ENCODE measurements at regions not wholly inside any gene's neighbourhood (a gene's known extent, or its start where the extent isn't known, plus 50 kb on each side); places are given as distances from the start of the nearest gene placed in this dataset.

DNA sequence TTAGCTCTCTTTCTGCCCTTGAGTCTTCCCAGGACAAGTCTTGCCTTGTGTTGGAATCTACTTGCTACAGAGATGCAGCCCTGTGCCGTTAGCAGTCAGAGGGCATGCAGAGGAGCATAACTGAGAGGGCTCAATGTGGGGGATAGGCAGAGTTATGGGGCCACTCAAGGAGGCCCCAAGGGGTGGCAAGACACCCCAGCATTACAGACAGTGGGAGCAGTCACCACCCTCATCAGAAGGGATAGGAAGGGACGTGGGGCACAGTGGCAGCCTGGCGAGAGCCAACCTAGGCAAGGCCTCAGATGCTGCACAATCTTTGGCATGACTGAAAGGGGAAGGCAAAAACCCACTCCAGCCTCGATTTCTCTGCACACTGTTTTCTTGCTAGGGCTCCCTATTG lies 169.1 kb downstream of the TMEM18 start:
- DNase-seq, result no peak

DNA sequence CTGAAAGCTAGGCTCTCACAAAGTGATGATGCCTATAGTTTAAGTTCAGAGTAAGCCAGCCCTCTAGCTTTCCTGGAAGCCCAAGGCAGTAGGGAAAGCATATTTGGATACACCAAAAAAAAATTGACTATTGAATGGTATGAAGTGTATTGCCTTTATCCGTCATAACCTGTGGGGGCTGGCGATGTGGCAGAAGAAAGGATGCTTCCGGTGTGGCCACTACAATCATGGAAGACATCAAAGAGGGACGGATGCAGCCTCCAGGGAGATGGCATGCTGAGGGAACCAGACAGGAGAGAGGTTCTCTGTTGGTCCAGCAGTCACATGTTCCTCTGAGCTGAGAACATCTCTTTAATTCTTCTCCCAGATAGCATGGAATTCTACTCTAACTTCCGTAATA lies 170.3 kb downstream of the TMEM18 start:
- DNase-seq, result no peak

DNA sequence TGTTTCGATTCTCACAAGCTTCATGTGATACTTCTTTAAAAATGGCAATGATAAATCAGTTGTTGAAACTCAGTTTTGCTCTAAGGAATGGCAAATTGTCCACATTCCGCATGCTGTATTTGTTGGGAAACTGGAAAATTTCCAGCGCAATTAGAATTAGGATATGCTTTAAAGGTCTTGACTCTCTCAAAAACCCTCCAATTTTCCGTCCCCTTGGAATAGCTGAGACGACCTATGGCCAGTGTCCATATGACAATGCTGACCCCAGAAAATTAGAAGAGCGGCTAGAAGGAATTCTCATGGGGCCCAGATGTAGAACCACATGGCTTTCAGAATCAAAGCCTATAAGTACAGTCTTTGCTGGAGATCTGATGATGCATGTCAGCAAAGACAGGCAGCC lies 170.8 kb downstream of the TMEM18 start:
- no peak for DNase-seq

DNA sequence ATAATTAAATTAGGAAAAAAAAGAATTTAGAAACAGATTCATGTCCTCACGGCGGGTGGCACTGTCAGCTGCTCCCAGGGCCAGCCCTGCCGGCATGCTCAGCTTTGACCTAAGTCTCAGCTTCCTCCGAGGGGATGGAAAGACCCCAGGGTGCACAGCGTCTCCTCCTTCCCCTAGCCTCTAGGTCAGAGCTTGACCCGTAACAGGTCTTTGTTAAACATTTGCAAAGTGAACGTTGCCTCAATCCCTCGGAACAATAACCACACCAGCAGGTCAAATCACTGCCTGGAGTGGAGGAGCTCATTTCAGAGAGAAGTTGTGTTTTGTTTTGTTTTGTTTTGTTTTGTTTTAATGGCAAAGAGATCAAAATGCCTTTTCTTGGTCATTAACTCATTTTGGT lies 171.3 kb downstream of the TMEM18 start:
- no peak for DNase-seq

DNA sequence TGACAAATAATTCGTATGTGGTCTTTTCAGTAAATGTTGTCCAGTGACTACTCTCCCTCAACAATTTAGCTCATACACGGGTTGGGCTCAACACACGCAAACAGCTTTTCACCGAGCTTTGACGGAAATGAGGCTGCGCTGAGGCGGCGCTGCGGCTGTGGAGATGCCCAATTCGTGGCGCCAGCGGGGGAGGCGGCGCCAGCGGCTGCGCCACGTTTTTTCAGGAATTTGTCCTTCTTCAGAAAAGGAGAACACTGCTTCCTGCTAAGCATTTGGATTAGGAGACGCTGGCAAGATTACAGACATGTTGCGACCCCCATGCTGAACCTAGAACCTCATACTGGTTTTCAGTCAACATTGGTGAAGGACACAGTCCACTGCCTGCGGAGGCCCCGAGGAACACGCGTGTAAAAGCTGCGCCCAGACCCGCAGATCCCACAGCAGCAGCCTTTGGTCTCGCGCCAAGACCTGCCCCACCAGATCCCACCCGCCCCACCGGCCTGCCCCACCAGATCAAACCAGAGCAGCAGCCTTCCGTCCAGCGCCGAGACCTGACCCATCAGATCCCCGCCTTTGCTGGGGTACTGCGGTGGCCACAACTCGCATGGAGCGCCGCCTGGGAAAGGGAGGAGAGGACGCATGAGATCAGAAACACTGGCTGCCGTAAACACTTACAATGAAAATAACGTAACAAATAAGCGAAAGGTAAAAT lies 173.8 kb downstream of the TMEM18 start:
- DNase-seq, result no peak

DNA sequence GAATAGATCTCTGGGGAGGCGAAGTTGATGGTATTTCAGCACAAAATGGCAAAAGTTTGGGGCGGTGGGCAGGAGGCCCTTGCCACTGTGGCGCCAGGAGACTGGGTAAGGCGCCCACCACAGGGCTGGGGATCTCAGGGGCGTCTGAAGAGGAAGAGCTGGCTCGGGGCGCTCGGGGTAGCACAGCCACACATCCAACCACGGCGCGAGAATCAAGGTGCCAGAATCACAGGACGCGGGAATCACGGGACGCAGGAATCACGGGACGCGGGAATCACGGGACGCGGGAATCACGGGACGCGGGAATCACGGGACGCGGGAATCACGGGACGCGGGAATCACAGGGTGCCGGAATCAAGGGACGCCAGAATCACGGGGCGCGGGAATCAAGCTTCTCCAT lies 174.4 kb downstream of the TMEM18 start:
- DNase-seq, result no peak

DNA sequence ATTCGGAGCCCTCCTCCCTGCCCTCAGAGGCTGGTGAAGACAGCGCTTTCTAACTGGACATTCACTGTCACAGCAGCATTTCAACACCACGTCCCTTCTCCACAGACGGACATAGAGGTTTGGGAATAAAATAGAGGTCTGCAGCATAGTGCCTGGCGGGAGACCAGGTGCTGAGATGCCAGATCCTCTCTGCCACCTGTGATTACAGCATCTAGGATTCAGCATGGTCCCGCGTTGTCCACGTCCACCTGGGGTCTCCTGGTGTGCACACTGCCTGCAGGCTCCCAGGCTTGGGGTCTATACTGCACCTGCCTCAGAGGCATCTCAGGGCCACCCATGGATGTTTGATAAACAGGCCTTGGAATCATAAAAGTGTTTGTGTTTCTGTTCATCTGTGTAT lies 175.5 kb downstream of the TMEM18 start:
- DNase-seq, result no peak

DNA sequence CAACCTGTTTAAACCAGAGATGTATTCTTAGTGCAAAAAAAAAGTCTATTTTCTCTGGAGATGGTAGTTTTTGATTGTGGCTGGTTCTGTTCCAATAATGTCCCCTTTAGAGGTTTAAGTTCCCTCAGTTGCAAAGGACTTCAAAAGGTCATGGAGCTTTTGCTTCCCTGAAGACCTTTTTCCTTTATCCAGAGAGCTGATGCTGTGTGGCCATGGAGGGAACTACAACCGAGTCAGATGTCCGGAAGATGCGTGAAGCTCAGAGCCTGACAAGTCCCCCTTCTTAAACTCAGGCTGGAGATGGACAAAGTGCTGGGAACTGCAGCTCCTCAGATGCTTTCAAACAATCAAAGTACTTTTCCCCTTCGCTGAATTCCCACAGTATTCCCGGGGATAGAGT lies 176.1 kb downstream of the TMEM18 start:
- no peak for DNase-seq

DNA sequence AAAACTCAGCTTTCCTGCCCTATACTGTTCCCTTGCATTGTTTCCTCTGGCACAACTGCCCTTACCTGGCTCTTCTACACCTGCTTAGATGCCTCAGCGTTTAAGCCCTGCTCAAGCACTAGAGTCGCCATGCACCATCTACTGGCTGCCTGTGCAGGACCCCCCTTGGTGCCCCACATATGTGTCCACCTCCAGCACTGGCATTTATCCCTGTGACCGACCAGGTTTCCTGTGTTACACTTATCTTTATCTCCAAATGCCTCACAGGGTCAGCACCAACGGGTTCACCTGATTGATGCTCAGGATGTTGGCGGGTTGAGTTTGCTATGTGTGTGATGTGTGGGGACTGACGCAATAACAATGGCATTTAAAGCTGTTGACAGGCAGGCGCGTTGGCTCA lies 177.5 kb downstream of the TMEM18 start:
- no peak for DNase-seq

DNA sequence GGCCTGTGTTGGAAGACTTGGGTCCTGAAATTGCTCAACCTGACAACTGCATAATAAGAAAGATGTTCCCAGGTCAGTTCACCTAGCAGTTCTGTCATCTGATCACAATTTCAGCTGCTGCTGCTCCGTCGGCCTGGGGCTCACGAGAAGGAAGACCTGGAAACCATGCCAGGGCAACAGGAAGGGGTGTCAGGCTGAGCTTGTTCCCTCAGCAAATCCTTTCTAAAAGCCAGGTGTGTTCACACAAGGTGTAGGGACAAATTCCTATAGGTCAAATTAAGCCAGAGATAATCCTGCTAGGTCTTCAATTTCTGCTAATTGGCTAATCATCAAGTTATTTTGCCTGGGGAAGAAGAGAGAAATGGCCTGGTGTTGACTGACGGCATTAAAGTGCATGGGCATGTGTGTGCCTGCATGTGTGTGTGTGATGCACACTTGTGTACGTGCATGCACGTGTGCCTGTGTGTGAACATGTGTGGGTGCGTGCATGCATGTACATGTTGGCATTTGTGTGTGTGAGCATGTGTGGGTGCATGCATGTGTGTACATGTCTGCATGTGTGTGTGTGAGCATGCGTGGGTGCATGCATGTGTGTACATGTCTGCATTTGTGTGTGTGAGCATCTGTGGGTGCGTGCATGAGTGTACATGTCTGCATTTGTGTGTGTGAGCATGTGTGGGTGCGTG lies 178.6 kb downstream of the TMEM18 start:
- no peak for DNase-seq

DNA sequence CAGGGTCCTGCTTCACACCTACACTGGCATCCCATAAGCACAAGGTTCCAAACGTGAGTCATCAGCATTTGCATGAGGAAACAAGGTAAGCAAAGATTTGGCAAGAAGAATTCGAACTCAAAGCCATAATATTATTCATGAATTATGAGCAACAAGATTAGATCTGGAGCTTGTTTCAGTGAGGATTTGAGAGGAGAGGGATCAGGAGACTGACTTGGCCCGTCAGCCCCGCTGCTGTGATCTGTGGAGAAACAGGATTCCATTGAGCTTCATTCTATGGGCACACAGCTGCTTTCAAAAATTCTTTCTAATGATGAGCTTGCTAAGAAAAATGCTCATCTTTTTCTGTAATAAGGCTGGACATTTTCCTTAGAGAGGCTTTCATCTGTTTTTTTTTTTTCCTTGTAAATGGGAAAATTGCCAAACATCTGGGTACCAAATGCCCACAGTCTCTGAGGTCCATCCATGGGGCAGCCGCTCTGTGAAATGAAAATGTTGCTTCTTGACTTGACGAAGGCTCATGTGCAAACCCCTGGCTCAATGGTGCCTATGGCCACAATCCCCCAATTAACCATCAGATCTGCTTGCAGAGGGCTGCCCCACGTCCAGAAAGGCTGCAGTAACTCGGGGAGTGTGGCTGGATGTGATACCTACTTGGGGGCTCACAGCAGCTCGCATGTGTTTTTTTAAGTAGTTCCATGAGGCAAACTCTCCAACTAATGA lies 179.3 kb downstream of the TMEM18 start:
- no peak for DNase-seq

DNA sequence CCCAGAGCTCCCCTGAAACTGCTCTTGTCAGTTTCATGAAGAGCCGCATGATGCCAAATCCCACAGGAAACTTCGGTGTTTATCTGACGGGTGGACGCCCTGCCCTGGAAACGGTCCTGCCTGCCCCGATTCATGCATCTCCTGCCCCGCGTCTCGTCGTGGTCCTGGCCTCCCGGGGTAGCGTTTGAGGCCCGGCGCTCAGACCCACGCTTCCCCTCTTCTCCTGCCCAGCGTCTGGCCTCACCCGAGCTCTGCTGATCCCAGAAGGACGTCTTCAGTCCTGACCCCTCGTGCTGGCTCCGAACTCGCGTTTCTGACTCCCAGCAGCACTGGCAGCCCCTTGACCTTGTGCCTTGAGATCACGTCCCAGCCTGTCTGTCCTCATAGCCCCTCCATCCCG lies 180.5 kb downstream of the TMEM18 start:
- no peak for DNase-seq

DNA sequence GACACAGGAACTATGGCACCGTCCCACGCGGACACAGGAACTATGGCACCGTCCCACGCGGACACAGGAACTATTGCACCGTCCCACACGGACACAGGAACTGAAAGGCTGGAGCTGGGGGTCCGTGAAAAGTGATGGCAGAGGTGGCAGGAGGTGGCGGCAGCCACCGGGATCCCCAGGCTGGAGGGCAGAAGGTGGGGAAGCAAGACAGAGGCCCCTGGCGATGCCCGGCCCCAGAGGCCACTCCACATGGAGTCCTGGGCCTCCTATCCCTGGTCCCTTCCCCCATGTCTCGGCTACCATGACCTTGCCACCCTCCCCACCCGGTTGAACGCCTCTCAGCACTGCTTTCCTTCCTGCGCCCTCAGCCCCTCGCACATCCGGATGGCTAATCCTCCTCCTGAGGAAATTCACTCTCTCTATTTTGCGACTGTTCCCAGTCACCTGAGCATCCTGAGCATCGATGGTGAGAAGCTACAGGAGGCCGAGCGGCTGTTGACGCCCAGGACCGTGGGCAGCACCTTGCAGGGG lies 181.4 kb downstream of the TMEM18 start:
- DNase-seq, result no peak

DNA sequence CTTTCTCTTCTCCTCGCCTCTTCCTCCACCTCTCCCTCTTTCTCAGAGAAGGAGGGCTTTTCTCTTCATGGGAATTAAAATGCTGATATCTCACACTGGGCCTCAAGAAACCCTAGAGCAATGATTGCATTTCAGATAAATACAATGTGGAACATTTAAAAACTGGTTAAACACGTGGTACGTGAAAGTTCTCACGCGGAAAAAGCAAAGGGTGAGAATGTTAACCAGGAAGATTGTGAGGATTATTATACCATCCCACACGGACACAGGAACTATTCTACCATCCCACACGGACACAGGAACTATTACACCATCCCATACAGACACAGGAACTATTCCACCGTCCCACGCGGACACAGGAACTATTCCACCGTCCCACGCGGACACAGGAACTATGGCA lies 182.4 kb downstream of the TMEM18 start:
- DNase-seq, result no peak

DNA sequence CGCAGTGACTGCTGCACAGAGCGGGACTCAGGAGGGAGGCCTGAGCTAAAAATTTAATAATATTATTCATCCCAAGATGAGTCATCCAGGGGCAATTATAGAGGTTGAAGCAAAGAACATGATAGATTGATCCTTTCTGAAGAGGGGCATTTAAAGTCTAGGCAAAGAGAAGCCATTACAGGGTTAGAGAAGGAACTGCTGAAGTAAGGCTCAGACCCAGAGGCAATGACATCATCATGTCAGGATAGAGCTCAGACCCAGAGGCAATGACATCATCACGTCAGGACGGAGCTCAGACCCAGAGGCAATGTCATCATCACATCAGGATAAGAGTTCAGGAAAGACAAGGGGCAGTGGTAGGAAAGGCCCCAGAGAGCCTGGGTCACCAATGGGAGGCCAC lies 184.0 kb downstream of the TMEM18 start:
- DNase-seq, result no peak

DNA sequence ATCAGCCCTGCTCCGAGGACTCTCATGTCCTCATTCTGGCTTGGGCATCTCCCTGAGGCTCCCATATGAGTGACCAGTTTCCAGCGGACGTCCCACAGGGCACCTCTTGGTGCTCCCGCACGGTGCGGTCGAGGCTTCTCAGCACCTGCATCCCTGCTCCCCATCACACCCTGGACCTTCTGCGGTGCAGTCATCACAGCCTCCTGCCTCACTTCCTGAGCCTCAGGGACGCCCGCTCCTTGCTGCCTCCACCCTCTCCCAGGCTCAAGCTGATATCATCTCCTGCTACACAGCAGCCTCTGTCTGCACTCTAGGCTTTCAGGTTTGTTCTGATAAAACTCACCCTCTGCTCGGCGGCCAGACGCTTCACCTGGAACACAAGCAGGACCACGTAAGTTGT lies 185.0 kb downstream of the TMEM18 start:
- no peak for DNase-seq

DNA sequence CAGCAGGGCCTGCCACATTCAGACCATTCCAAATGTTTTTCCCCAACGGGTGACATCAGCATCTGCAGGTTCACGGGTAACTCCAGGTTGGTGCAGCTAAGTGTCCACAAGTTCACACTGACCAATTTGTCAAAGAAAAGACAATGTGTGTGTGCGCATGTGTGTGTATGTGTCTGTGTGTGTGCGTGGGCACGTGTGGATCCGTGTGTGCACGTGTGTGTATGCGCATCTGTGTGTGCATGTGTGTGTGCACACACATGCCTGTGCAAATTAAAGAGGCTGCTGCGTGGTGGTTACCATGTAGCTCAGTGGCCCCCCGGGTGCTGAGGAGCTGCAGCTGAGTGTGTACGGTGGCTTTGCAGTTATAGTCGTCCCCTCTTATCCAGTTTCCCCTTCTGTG lies 187.4 kb downstream of the TMEM18 start:
- no peak for DNase-seq

DNA sequence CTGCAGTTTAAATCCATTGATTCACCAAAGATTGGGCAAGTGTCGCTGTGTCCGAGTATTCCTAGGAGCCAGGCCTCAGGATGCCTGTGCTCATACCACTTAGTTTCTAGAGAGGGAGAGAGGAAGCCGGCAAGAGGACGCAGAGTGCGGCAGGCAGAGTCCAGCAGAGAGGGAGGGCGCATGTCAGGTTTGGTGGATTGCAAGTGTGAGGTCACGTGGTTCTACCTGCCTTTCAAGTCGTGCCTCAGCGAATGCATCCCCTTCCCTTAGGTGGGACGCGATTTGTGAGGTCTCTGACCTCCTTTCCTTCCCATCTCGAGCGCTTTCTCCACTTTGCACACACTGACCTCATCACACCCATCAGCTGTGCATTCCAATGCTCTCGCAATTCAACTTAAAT lies 188.1 kb downstream of the TMEM18 start:
- no peak for DNase-seq

DNA sequence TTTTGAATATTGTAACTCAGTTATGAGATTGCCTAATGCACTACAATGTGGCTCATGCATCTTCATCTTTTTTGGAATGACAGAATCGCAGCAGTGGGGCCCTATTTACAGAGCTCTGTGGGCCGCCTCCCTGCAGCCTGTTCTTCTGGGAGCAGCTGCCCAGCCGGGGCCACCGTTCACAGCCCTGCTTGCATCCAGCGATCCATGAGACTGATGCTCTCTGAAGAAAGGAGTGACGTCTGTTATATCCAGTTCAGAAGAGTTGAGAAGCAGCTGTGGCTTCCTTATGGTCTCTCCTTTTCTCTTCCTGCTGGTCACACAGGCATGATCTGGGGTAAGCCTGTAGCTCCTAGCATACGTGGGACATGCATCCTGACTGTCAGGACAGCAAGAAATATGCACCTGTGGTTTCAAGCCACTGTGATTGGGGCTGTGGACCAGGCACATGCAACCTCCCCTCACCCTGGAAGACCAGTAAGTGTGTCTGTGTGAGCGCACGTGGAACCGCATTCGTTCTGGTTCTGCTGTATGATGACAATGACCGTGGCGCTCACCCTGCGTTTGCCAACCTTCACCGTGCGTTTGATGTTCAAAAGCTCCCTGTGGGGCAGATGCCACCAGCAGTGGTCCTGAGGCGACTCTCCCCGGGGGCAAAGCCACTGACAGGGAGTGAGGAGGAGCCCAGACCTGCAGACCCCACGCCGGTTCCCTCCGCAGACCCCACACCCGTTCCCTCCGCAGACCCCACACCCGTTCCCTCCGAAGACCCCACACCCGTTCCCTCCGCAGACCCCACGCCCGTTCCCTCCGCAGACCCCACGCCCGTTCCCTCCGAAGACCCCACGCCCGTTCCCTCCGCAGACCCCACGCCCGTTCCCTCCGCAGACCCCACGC lies 189.8 kb downstream of the TMEM18 start:
- DNase-seq, result no peak

DNA sequence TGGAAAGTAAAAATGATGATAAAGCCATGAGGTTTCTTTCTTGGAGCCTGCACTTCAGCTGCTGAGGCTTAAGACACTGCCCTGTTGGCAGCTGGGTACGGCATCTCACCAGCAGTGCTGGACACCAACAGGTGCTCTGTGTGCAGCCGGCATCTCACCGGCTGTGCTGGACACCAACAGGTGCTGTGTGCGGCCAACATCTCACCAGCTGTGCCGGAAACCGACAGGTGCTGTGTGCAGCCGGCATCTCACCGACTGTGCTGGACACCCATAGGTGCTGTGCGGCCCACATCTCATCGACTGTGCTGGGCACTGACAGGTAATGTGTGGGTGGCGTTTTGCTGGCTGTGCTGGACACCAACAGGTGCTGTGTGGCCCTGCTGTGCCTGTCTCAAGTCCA lies 190.8 kb downstream of the TMEM18 start:
- peak; percentile 37 to 68 for DNase-seq

DNA sequence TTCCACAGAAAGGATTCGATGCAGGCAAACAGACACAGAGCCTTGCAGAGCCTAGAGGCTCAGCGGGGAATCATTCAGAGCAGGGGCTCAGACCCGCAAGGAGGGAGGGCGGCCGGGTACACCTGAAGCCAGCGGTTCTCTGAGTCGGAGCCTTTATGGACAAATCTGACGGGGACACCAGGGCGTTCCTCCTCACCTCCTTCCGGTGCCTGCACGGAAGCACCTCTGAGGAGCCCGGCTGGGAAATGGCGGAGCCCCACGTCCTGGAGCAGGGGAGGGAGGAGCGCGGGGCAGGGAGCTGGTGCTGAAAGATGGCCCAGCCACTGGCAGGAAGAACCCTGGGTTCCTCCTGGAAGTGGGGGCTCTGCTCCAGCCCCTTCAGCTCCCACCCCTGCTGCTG lies 193.5 kb upstream of the ALKAL2 start:
- DNase-seq, result no peak

DNA sequence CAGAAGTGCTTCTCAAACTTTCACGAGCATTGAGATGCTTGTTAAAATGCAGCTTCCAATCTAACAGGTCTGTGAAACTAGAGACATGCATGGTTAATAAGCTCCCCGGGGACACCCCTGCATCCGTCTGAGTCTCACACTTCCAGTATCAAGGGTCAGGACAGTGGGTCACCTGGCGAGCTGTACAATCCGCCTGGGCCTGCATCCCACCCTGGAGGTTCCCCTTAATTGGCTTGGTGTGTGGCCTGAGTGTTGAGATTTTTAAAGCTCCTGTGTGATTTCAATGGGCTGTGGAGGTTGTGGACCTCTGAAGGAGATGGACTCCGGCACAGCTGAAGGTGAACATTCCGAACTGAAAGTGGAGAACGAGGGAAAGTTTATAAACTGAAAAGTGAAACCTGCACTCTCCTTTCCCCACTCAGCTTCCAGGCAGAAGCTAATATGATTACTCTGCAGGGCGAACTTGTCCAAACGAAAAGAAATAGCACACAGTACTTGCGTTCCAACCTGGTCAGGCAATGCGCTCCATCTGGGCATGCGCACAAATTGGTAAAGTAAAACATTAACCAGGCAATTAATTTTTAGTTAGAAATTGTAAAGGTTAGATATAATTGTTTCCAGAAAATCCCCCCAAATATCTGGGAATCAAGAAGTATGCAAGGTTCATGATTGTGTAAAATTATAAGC lies 191.7 kb upstream of the ALKAL2 start:
- no peak for DNase-seq
